GM23248 (cell line): ENCODE measurements at regions not wholly inside any gene's neighbourhood (a gene's known extent, or its start where the extent isn't known, plus 50 kb on each side); places are given as distances from the start of the nearest gene placed in this dataset.

Source experiments
- DNase-seq: peaks from one replicate; pipeline ENCODE4 v3.0.0-alpha.2; 2015
- H2AFZ ChIP-seq: fragments of 200-600 bp; sonication (generic); 2 replicates; pipeline ENCODE4 v1.6.1; 2016; ENCODE audit warnings: antibody characterized with exemption
- H3F3A ChIP-seq: fragments of 200-600 bp; sonication (generic); 2 replicates; pipeline ENCODE4 v1.6.1; 2016; ENCODE audit warnings: mild to moderate bottlenecking, antibody characterized with exemption, mixed run types; ENCODE audit not compliant: insufficient read depth
- H3K27ac ChIP-seq: fragments of 200-600 bp; sonication (generic); 2 replicates; pipeline ENCODE4 v1.5.1; 2016; ENCODE audit warnings: mild to moderate bottlenecking
- H3K27me3 ChIP-seq: fragments of 200-600 bp; sonication (generic); replicated peaks from 2 replicates; pipeline ENCODE4 v1.6.1; 2016; ENCODE audit warnings: mild to moderate bottlenecking; ENCODE audit not compliant: insufficient read depth
- H3K36me3 ChIP-seq: fragments of 200-600 bp; sonication (generic); 2 replicates; pipeline ENCODE4 v1.6.1; 2016; ENCODE audit warnings: low read depth, mild to moderate bottlenecking
- H3K4me1 ChIP-seq: fragments of 200-600 bp; sonication (generic); 2 replicates; pipeline ENCODE4 v1.6.1; 2016; ENCODE audit warnings: mild to moderate bottlenecking; ENCODE audit not compliant: insufficient read depth
- H3K4me2 ChIP-seq: fragments of 200-600 bp; sonication (generic); one replicate; pipeline ENCODE4 v1.6.1; 2016; ENCODE audit warnings: mild to moderate bottlenecking; ENCODE audit not compliant: unreplicated experiment
- H3K4me3 ChIP-seq: fragments of 200-600 bp; sonication (generic); 2 replicates; pipeline ENCODE4 v1.5.1; 2016; ENCODE audit warnings: mild to moderate bottlenecking
- H3K79me2 ChIP-seq: fragments of 200-600 bp; sonication (generic); 2 replicates; pipeline ENCODE4 v1.6.1; 2016; ENCODE audit warnings: mild to moderate bottlenecking; ENCODE audit not compliant: insufficient read depth
- H3K9ac ChIP-seq: fragments of 200-600 bp; sonication (generic); 2 replicates; pipeline ENCODE4 v1.6.1; 2016; ENCODE audit warnings: mild to moderate bottlenecking
- H3K9me2 ChIP-seq: fragments of 200-600 bp; sonication (generic); 2 replicates; pipeline ENCODE4 v1.6.1; 2016; ENCODE audit warnings: mixed run types, mild to moderate bottlenecking, moderate library complexity; ENCODE audit not compliant: insufficient read depth
- H3K9me3 ChIP-seq: fragments of 200-600 bp; sonication (generic); one replicate; pipeline ENCODE4 v1.6.1; 2017; ENCODE audit warnings: low read depth
- H4K20me1 ChIP-seq: fragments of 200-600 bp; sonication (generic); 2 replicates; pipeline ENCODE4 v1.6.0; 2016; ENCODE audit not compliant: insufficient read depth
- EZH2 ChIP-seq: fragments of 200-600 bp; sonication (generic); IDR thresholded peaks from 2 replicates; pipeline ENCODE4 v1.6.1; 2018; ENCODE audit warnings: antibody characterized with exemption, mild to moderate bottlenecking; ENCODE audit not compliant: insufficient read depth, poor library complexity, severe bottlenecking
- EZH2phosphoT487 ChIP-seq: fragments of 200-600 bp; sonication (generic); IDR thresholded peaks from 2 replicates; pipeline ENCODE4 v1.6.1; 2018; ENCODE audit warnings: antibody characterized with exemption, moderate library complexity, mild to moderate bottlenecking, low read depth; ENCODE audit not compliant: insufficient read depth
- WGBS, 2 experiments: methylation state at CpG; one replicate each; pipeline ENCODE4 v1.1.6; 2015 to 2017; ENCODE audit warnings: low lambda C conversion rate in 2 of 2, low coverage in 1 of 2; ENCODE audit errors: missing lambda C conversion rate in 2 of 2; 5-methylcytosine and 5-hydroxymethylcytosine counted together
- in situ Hi-C: fragments of 300-500 bp; cut with MboI; formaldehyde crosslinking; loops from 2 replicates; pipeline ENCODE4 v1.15.0; 2020

DNA sequence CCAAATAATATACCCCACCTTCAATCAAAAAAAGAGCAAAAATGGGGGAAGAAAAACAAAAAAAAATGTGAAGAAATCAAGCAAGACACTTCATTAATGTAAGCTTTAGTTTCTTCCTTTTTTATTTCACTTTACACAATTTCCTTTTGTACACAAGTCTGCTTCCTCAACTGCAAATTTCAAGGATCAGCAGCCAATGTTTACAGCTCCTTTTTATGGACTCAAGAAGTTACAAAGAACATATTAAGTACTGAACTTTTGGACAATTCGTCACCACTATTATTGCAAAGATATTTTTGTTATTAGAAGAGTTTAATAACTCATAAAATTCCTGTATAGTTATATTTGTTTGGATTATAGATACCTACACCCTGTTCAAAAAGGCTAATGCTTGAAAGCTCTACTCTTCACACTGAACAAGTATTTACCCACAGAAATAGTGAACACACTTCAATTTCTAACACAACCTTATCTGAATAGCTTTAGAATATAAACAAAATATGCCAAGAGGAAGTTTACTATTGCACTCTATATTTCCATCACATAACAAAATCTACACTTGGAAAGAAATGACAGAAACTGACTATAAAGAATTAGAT lies 658.7 kb upstream of the CNTNAP5 start:
- no peak overlapping the region for H3K4me2 ChIP-seq
- in situ Hi-C loops = no loop called here

DNA sequence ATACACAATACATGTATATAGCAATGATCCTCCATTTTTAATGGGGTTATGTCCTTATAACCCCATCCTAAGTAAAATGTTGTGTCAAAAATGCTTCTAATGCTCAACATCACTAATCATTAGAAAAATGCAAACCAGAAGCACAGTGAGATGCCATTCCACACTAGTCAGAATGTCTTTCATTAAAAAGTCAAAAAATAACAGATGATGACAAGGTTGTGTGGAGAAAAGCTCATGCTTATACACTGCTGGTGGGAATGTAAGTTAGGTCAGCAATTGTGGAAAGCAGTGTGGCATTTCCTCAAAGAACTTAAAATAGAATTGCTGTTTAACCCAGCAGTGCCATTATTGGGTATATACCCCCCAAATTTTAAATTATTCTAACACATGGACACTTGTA lies 654.9 kb upstream of the CNTNAP5 start:
- H3K4me2 ChIP-seq = no peak overlapping the region
- no peaks in the 10 kb centered on the region for H3K36me3 ChIP-seq
- H2AFZ ChIP-seq = no peak overlapping the region
- no peak overlapping the region for H3K9ac ChIP-seq
- no peaks in the 10 kb centered on the region for H3K9me2 ChIP-seq
- H4K20me1 ChIP-seq = no peaks in the 10 kb centered on the region
- H3K4me3 ChIP-seq = no peak overlapping the region
- no peak for DNase-seq
- in situ Hi-C loops = no loop called here
- no peaks in the 10 kb centered on the region for H3F3A ChIP-seq
- no peaks in the 10 kb centered on the region for H3K27me3 ChIP-seq
- H3K4me1 ChIP-seq = no peaks in the 10 kb centered on the region
- H3K27ac ChIP-seq = no peak overlapping the region
- no peaks in the 10 kb centered on the region for H3K79me2 ChIP-seq
- TF ChIP-seq EZH2phosphoT487 (no peak), EZH2 (no peak)
- no peaks in the 10 kb centered on the region for H3K9me3 ChIP-seq

More for the DNA sequence above, 658.7 kb upstream of the CNTNAP5 start:
- Histone ChIP-seq H3K9me2 (no peaks in the 10 kb centered on the region), H3F3A (no peaks in the 10 kb centered on the region), H3K9me3 (no peaks in the 10 kb centered on the region), H3K27me3 (no peaks in the 10 kb centered on the region), H3K79me2 (no peaks in the 10 kb centered on the region), H3K4me3 (no peak overlapping the region), H3K27ac (no peak overlapping the region), H2AFZ (no peak overlapping the region), H3K9ac (no peak overlapping the region), H4K20me1 (no peaks in the 10 kb centered on the region), H3K36me3 (no peaks in the 10 kb centered on the region), H3K4me1 (no peaks in the 10 kb centered on the region)
- DNase-seq = no peak
- no peak for TF ChIP-seq EZH2
- 0% methylated on average over 1 of the region's 1 CpG for WGBS, 2 experiments

DNA sequence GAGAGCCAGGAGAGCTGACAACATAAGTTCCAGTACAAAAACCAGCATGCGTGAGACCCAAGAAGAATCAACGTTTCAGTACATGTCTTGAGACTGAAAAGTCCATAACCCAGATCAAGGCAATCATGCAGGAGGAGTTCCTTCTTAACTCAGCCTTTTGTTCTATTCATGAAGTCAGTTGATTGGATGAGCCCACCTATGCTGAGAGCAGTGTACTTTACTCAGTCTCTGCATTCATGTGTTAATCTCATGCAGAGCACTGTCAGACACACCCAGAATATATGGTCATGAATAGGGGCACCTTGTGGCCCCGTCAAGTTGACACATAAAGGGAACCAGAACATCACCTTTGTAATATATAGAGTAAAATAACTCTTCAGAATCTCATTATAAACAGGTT lies 653.6 kb upstream of the CNTNAP5 start:
- Histone ChIP-seq H3K27ac (no peak overlapping the region), H3K79me2 (no peaks in the 10 kb centered on the region), H3K9me2 (no peaks in the 10 kb centered on the region), H3K36me3 (no peaks in the 10 kb centered on the region), H3K9ac (no peak overlapping the region), H3K27me3 (no peaks in the 10 kb centered on the region), H4K20me1 (no peaks in the 10 kb centered on the region), H3K4me2 (no peak overlapping the region), H2AFZ (no peak overlapping the region), H3F3A (no peaks in the 10 kb centered on the region), H3K4me3 (no peak overlapping the region), H3K9me3 (no peaks in the 10 kb centered on the region), H3K4me1 (no peaks in the 10 kb centered on the region)
- 10 to 13% methylated on average over 3 of the region's 3 CpGs for WGBS, 2 experiments
- TF ChIP-seq EZH2 (no peak), EZH2phosphoT487 (no peak)
- no peak for DNase-seq
- in situ Hi-C loops = no loop called here

DNA sequence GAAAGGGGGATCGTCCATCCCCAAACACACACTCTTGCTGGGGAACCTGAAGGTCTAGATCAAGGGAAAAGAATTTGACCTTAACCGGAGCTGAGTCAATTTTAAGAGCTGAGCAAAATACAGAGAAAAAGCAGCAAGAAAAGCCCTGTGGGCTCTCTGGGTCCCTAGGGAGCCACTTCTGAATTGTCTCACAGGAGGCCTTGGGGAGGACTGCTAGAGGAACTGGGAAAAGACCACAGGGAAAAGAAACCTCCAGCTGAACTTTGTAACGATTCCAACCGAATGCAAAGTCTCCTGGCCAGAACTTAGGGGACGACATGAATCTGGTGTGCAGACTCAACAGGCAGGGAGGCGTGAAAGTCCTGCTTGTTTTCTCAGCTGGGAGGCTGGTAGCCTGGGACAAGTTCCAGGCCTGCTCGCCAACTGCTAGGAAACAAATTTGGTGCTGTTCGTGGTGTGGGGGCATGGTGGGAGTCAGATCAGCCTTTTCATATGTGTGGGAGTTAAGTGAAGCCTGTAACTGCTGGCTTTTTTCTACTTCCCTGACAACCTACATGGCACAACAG lies 644.6 kb upstream of the CNTNAP5 start:
- Histone ChIP-seq H3K27ac (no peak overlapping the region), H3F3A (no peaks in the 10 kb centered on the region), H2AFZ (no peak overlapping the region), H3K9me3 (no peaks in the 10 kb centered on the region), H3K27me3 (no peaks in the 10 kb centered on the region), H3K79me2 (no peaks in the 10 kb centered on the region), H3K36me3 (no peaks in the 10 kb centered on the region), H3K4me1 (no peaks in the 10 kb centered on the region), H3K4me3 (no peak overlapping the region), H3K4me2 (no peak overlapping the region), H3K9ac (no peak overlapping the region), H4K20me1 (no peaks in the 10 kb centered on the region), H3K9me2 (no peaks in the 10 kb centered on the region)
- in situ Hi-C loops = no loop called here
- TF ChIP-seq EZH2phosphoT487 (no peak), EZH2 (no peak)
- WGBS, 2 experiments = 5 to 9% methylated on average over 8 of the region's 8 CpGs
- no peak for DNase-seq

GRCh38 chr2:123415678-123416077 lies 609.4 kb upstream of the CNTNAP5 start:
- H4K20me1 ChIP-seq = no peaks in the 10 kb centered on the region
- H3K4me1 ChIP-seq = no peaks in the 10 kb centered on the region
- no peak for TF ChIP-seq EZH2
- no peak for TF ChIP-seq EZH2phosphoT487
- H3K4me3 ChIP-seq = no peak overlapping the region
- H3K36me3 ChIP-seq = no peaks in the 10 kb centered on the region
- H3K27me3 ChIP-seq = no peaks in the 10 kb centered on the region
- DNase-seq = no peak
- H3K4me2 ChIP-seq = no peak overlapping the region
- H2AFZ ChIP-seq = no peak overlapping the region
- H3K79me2 ChIP-seq = no peaks in the 10 kb centered on the region
- H3K9ac ChIP-seq = no peak overlapping the region
- 31 to 39% methylated on average over 2 of the region's 2 CpGs for WGBS, 2 experiments
- no peak overlapping the region for H3K27ac ChIP-seq
- no peaks in the 10 kb centered on the region for H3F3A ChIP-seq
- no peaks in the 10 kb centered on the region; the same call in 1 of the 2 replicates for H3K9me2 ChIP-seq
- in situ Hi-C loops = no loop called here
- H3K9me3 ChIP-seq = no peaks in the 10 kb centered on the region
